ENCODE measurements at regions not wholly inside any gene's neighbourhood (a gene's known extent, or its start where the extent isn't known, plus 50 kb on each side); places are given as distances from the start of the nearest gene placed in this dataset.

- H2AFZ ChIP-seq (ENCODE audit: low read length), result no peak overlapping the region
- H3T11ph ChIP-seq (ENCODE audit: low read length), result no peak overlapping the region
- no peak overlapping the region for H2AK5ac ChIP-seq (ENCODE audit: insufficient read length, low read length)
- no peak overlapping the region for H3K4me3 Mint-ChIP-seq
- H3K9me3 Mint-ChIP-seq, result peaks cover 5 to 8% of the 10 kb centered on the region in 2 experiments
- H2BK120ac ChIP-seq (ENCODE audit: low read depth, low read length, poor library complexity, severe bottlenecking), result no peak overlapping the region
- no peaks in the 10 kb centered on the region for H3K79me1 ChIP-seq (ENCODE audit: insufficient read depth, low read depth, low read length, poor library complexity, severe bottlenecking)
- H3K9ac ChIP-seq (ENCODE audit: extremely low read depth, insufficient read length, low read length), result no peak overlapping the region
- H3K27ac ChIP-seq (ENCODE audit: insufficient read length, low read depth, low read length), result no peak overlapping the region
- DNase-seq, result no peak
- H3K4me1 ChIP-seq (ENCODE audit: insufficient read depth, low read length), result no peaks in the 10 kb centered on the region
- no peak overlapping the region for H3K14ac ChIP-seq (ENCODE audit: insufficient read depth, low read length)
- no peak overlapping the region for H3K56ac ChIP-seq (ENCODE audit: insufficient read length, low read depth, low read length)
- no peaks in the 10 kb centered on the region for H3K9me3 ChIP-seq (ENCODE audit: control insufficient read depth, low read depth, low read length)
- H3K27me3 Mint-ChIP-seq (ENCODE audit: low read depth), result no peaks in the 10 kb centered on the region; the same call in 1 of the 2 replicates
- H3K36me3 Mint-ChIP-seq (ENCODE audit: insufficient read depth in 1 of 3, low read depth in 3 of 3), result peaks cover 0 to 9% (median 5%) of the 10 kb centered on the region in 3 experiments; a peak in 4 of 7 replicates
- H4K20me1 ChIP-seq (ENCODE audit: control insufficient read depth, insufficient read depth, insufficient read length), result no peaks in the 10 kb centered on the region
- H3K79me2 ChIP-seq (ENCODE audit: insufficient read depth, low read length), result no peaks in the 10 kb centered on the region
- peaks cover 9 to 17% of the 10 kb centered on the region in 2 experiments for H3K4me1 Mint-ChIP-seq
- H2BK20ac ChIP-seq (ENCODE audit: low read depth, low read length, poor library complexity, severe bottlenecking), result no peak overlapping the region
- no peak overlapping the region for H2BK15ac ChIP-seq (ENCODE audit: low read depth, low read length)
- TF ChIP-seq, protein P1, sequence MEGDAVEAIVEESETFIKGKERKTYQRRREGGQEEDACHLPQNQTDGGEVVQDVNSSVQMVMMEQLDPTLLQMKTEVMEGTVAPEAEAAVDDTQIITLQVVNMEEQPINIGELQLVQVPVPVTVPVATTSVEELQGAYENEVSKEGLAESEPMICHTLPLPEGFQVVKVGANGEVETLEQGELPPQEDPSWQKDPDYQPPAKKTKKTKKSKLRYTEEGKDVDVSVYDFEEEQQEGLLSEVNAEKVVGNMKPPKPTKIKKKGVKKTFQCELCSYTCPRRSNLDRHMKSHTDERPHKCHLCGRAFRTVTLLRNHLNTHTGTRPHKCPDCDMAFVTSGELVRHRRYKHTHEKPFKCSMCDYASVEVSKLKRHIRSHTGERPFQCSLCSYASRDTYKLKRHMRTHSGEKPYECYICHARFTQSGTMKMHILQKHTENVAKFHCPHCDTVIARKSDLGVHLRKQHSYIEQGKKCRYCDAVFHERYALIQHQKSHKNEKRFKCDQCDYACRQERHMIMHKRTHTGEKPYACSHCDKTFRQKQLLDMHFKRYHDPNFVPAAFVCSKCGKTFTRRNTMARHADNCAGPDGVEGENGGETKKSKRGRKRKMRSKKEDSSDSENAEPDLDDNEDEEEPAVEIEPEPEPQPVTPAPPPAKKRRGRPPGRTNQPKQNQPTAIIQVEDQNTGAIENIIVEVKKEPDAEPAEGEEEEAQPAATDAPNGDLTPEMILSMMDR (conservative IDR thresholded peaks at IDR 0.05), result no peak
- no peak overlapping the region for H3K4ac ChIP-seq (ENCODE audit: low read depth, low read length)
- H4K91ac ChIP-seq (ENCODE audit: insufficient read length, low read depth, low read length), result no peak overlapping the region
- no peak overlapping the region for H3K18ac ChIP-seq (ENCODE audit: insufficient read length, low read depth, low read length)
- H2BK12ac ChIP-seq (ENCODE audit: insufficient read length, low read depth, low read length), result no peak overlapping the region
- no peak overlapping the region for H4K5ac ChIP-seq (ENCODE audit: insufficient read length, low read depth, low read length)
- no peak overlapping the region for H3K23ac ChIP-seq (ENCODE audit: insufficient read length, low read depth, low read length)
- H3K27ac Mint-ChIP-seq, result no peak overlapping the region
- H3K23me2 ChIP-seq (ENCODE audit: insufficient read length, low read depth, low read length, poor library complexity, severe bottlenecking), result no peaks in the 10 kb centered on the region
- no peaks in the 10 kb centered on the region for H3K27me3 ChIP-seq (ENCODE audit: insufficient read depth, low read length)
- WGBS (ENCODE audit: extremely low coverage, insufficient read length, low lambda C conversion rate), result no CpG with 5 or more reads among the region's 14 CpGs
- H3K4me2 ChIP-seq (ENCODE audit: insufficient read depth, insufficient read length, low read length), result peak overlapping the region; percentile 22
- no peak overlapping the region for H2BK5ac ChIP-seq (ENCODE audit: insufficient read length, low read length)
- no peak overlapping the region for H4K8ac ChIP-seq (replicated peaks; ENCODE audit: insufficient read length, low read depth, low read length)
Observed at GRCh38 chr10:123275136-123275564, 120.9 kb downstream of the BUB3 start.

Data from H9 (cell line).